HG03095 (cell line): ENCODE measurements at regions not wholly inside any gene's neighbourhood (a gene's known extent, or its start where the extent isn't known, plus 50 kb on each side); places are given as distances from the start of the nearest gene placed in this dataset.

Experiments used
- ATAC-seq: cut with Tn5 transposase; IDR thresholded peaks from one replicate; pipeline ENCODE4 v1.9.1; 2021; ENCODE audit warnings: moderate library complexity; ENCODE audit not compliant: unreplicated experiment

DNA sequence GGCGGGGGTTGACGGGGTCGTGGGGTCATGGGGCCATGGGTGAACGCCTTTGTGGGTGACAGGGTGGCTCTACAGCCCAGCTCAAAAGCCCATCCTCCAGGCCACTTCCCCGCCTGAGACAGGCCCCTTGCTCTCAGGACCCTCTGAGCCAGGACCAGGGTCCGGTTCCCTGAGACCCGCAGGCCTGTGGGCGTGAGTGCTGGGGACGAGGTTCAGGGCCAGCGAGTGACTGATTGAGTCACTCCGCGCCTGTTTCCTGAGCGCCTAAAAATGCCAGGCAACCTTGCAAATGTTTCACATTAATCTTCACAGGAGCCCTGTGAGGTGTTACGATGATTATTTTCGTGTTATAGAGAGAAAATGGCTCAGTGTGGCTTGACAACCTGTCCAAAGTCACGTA lies 97.8 kb downstream of the ZNF674 start:
- peak; percentile 21 for ATAC-seq

GRCh38 chrX:46446727-46447378 lies 98.4 kb downstream of the ZNF674 start:
- peak; percentile 90 for ATAC-seq

DNA sequence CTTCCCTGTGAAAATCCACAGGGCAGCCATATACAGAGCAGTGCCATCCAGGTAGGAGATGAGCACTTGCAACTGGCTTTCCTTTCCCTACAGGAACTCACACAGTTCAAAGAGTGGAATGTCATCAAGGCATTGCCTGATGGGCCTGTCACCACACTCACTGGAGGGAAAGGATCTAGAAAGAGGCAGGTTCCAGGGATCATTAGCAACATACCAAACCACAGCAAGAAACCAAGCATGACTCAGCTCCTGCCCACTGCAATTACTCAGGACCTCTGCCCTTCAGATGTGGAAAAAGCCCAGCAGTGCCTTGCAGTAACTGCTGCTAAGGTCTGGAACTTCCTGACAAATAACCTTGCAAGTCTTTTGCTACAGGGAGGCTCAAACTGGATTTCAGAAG lies 101.2 kb downstream of the ZNF674 start:
- no peak for ATAC-seq

GRCh38 chrX:46436744-46437143 lies 108.5 kb downstream of the ZNF674 start:
- no peak for ATAC-seq

DNA sequence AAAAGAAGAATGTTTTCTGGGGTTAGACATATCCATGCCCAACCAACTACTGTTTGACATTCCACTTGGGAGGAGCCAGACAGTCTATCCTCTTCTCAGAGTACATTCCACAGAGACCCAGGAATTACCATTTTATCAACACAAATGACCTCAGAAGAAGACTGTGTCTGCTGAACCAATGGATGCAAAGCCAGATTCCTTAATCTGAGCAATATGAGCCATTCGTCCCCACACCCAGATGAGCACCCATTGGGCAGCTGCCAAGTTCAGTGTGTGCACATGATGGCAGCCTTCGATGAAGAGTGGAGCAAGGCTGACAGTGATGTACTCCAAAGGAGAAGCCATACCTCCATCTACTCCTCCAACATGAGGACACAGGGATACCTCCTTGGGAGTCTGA lies 111.3 kb downstream of the ZNF674 start:
- no peak for ATAC-seq

- ATAC-seq, result peak; percentile 50
Measured at GRCh38 chrX:46408553-46409407, 136.4 kb downstream of the ZNF674 start.

- ATAC-seq, result no peak
Measured at GRCh38 chrX:46407753-46408130, 137.5 kb downstream of the ZNF674 start.

GRCh38 chrX:46407036-46407752 lies 138.0 kb downstream of the ZNF674 start:
- no peak for ATAC-seq

GRCh38 chrX:46404774-46405173 lies 140.4 kb downstream of the ZNF674 start:
- ATAC-seq, result no peak

DNA sequence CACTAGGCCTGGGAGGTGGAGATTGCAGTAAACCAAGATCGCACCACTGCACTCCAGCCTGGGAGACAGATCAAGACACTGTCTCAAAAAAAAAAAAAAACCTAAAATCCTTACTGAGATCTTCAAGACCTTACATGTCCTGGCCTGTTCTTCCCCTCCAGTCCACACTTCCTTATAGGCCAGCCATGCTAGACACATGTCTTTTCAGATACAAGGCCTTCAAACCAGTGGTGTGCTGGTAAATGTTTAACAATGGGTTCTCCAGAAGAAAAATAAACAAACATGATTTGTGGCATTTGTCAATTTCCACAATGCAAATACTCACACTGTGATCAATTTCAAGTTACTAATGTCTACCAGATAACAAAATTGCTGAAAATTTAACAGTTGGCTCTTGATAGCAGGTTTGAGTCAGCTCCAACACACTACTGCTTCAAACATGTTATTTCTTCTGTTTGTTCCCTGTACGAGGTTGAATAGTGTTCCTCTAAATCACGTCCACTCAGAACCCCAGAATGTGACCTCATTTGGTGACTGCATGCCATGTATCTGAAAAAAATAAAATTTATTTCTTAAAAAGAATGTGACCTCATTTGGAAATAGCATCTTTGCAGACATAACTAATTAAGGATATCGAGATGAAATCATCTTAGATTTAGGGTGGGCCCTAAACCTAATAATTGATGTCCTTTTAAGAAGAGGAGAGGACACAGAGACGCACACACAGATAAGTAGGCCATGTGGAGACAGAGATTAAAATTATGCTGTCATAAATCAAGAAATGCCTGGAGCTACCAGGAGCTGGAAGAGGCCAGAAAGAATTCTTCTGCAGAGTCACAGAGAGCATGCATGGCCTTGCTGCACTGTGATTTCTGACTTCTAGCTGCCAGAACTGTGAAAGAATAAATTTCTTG lies 144.4 kb downstream of the ZNF674 start:
- ATAC-seq, result no peak

- ATAC-seq, result no peak
Measured at GRCh38 chrX:46398874-46399273, 146.3 kb downstream of the ZNF674 start.

GRCh38 chrX:46398126-46398525 lies 147.1 kb downstream of the ZNF674 start:
- ATAC-seq, result no peak

GRCh38 chrX:46386511-46386910 lies 158.7 kb downstream of the ZNF674 start:
- ATAC-seq, result no peak

DNA sequence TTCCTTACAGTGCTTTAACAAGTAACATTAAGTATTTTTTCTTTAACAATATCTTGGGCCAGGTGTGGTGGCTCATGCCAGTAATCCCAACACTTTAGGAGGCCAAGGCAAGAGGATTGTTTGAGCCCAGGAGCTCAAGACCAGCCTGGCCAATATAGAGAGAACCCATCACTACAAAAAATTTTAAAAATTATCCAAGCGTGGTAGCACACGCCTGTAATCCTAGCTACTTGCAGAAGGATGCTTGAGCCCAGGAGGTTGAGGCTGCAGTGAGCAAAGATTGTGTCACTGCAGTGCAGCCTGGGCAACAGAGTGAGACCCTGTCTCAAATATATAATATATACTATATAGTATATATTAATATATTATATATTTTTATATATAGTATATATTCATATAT lies 162.2 kb downstream of the ZNF674 start:
- ATAC-seq, result no peak

GRCh38 chrX:46382595-46382994 lies 162.6 kb downstream of the ZNF674 start:
- ATAC-seq, result no peak

DNA sequence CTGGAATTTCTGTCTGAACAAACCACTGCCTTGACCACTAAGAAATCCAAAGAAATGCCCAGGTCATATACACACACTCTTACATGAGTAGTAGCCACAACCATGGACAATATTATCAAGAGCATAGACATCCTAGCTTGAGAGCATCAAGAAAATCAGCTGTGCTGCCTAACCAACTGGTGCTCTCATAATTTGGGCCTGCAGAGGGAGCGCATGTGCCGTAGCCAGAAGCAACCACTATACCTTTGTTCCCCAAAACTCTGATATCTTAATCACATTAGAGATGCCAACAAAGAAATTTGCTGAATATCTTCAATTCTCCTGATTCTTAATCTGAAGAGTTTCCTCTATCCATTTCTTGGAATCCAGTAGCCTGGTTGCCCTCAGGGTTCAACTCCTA lies 163.6 kb downstream of the ZNF674 start:
- ATAC-seq, result no peak

DNA sequence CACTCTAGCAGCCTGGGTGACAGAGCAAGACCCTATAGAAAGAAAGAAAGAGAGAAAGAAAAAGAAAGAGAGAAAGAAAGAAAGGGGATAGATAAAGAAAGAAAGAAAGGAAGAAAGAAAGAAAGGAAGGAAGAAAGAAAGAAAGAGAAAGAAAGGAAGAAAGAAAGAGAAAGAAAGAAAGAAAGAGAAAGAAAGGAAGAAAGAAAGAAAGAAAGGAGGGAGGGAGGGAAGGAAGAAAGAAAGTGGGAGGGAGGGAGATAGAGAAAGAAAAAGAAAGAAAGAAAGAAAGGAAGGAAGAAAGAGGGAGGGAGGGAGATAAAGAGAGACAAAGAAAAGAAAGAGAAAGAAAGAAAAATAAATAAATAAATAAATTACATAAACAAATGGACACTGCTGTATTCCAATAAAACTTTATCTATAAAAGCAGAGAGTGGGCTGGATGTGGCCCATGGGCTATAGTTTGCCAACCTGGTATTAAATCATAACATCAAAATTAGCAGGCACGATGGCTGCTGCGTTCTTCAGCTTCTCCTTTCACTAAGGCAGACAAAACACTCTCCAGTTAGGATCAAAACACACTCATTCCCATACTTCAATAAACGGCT lies 165.0 kb downstream of the ZNF674 start:
- no peak for ATAC-seq

DNA sequence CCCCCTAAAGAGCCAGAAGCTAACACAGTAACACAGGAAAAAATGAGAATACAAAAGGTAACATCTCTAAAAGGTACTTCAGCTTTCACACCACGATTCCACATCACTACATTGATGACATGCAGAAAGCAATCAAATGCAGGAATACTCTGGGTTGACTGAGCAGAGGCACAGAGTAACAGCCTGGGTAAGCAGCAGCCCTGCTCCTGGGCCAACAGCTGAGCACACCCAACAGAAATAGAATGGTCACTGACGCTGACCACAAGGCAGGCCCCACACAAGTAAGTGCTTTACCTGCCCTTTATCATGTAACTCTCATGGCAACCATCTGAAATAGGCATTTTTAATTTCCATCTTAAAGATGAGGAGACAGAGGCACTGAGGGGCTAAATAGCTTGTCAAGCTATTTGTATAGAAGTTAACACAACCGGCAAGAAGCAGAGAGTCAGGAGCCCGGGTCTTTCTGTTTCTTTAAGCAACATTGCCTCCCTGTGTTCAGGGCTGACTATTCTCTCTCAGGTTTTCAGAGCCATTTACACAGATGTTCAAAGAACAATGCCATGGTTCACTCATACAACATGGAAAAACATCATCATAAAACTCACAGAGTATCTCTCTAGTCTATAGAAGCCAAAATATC lies 168.9 kb downstream of the ZNF674 start:
- ATAC-seq, result no peak

- no peak for ATAC-seq
Measured at GRCh38 chrX:46375831-46376230, 169.4 kb downstream of the ZNF674 start.

- no peak for ATAC-seq
Measured at GRCh38 chrX:46374371-46374770, 170.8 kb downstream of the ZNF674 start.
